ENCODE measurements at regions not wholly inside any gene's neighbourhood (a gene's known extent, or its start where the extent isn't known, plus 50 kb on each side); places are given as distances from the start of the nearest gene placed in this dataset.
"Not testable (repeated sequence)": the region's sequence is repeated elsewhere in the genome, so short reads cannot be mapped to it uniquely, and the experiment has no call there.

- Histone ChIP-seq H3K4me3 (no peak overlapping the region), H3K27me3 (ENCODE audit: insufficient read depth in 3 of 3, low read length in 2 of 3) (no peaks in the 10 kb centered on the region), H3K4me1 (no peaks in the 10 kb centered on the region), H3K9me3 (no peaks in the 10 kb centered on the region), H3K36me3 (ENCODE audit: insufficient read depth in 1 of 2, low read depth in 1 of 2) (no peaks in the 10 kb centered on the region), H3K27ac (no peak overlapping the region)
- ATAC-seq (no peak), DNase-seq (no peak)
- intact Hi-C loops (cut with DNase I): no loop called here
- TF ChIP-seq, protein P1, sequence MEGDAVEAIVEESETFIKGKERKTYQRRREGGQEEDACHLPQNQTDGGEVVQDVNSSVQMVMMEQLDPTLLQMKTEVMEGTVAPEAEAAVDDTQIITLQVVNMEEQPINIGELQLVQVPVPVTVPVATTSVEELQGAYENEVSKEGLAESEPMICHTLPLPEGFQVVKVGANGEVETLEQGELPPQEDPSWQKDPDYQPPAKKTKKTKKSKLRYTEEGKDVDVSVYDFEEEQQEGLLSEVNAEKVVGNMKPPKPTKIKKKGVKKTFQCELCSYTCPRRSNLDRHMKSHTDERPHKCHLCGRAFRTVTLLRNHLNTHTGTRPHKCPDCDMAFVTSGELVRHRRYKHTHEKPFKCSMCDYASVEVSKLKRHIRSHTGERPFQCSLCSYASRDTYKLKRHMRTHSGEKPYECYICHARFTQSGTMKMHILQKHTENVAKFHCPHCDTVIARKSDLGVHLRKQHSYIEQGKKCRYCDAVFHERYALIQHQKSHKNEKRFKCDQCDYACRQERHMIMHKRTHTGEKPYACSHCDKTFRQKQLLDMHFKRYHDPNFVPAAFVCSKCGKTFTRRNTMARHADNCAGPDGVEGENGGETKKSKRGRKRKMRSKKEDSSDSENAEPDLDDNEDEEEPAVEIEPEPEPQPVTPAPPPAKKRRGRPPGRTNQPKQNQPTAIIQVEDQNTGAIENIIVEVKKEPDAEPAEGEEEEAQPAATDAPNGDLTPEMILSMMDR (IDR thresholded peaks at IDR 0.05): no peak
- whole genome bisulfite sequencing, 3 donors: 77 to 84% (median 81%) methylated on average over 7 to 8 of the region's 8 CpGs
Observed at GRCh38 chr20:50359607-50360217, 150.5 kb upstream of the PTPN1 start.

- H3K4me1 ChIP-seq: no peaks in the 10 kb centered on the region
- 86 to 90% (median 88%) methylated on average over 8 of the region's 8 CpGs for WGBS, 3 donors
- H3K4me3 ChIP-seq: no peak overlapping the region
- H3K27ac ChIP-seq: no peak overlapping the region
- ATAC-seq (no peak), DNase-seq (no peak)
- intact Hi-C loops (cut with DNase I): no loop called here
- H3K36me3 ChIP-seq (ENCODE audit: insufficient read depth in 1 of 2, low read depth in 1 of 2): no peaks in the 10 kb centered on the region
- H3K27me3 ChIP-seq (ENCODE audit: insufficient read depth in 3 of 3, low read length in 2 of 3): no peaks in the 10 kb centered on the region
- TF ChIP-seq, protein P1 (IDR thresholded peaks at IDR 0.05): no peak
- no peaks in the 10 kb centered on the region for H3K9me3 ChIP-seq
Observed at GRCh38 chr20:50360218-50360672, 149.9 kb upstream of the PTPN1 start.

DNA sequence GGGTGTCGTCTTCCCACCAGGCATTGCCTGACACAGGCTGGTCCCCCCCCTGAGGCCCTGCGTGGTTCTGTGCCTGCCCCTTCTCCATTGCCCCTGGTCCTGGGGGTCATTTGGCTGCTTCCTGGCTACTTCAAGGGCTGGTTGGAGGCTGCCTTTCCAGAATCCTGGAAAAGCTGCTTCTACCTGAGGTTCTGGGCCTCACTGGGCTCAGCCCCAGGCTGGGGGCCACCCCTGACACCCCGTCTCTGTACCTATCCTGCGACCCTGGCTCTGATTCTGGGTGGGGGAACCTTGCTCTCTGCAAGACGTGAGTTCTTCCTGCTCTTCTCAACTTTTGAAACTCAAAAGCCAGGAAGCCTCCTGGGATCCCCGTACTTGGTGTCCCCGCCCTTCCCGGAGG lies 149.3 kb upstream of the PTPN1 start:
- no peak for ATAC-seq
- no peaks in the 10 kb centered on the region for H3K9me3 ChIP-seq
- H3K36me3 ChIP-seq (ENCODE audit: insufficient read depth in 1 of 2, low read depth in 1 of 2): no peaks in the 10 kb centered on the region
- no peaks in the 10 kb centered on the region for H3K27me3 ChIP-seq (ENCODE audit: insufficient read depth in 3 of 3, low read length in 2 of 3)
- intact Hi-C loops (cut with DNase I): no loop called here
- TF ChIP-seq, protein P1 (IDR thresholded peaks at IDR 0.05): no peak
- DNase-seq: no peak
- no peaks in the 10 kb centered on the region for H3K4me1 ChIP-seq
- H3K27ac ChIP-seq: no peak overlapping the region
- 75 to 79% (median 75%) methylated on average over 8 of the region's 8 CpGs for WGBS, 3 donors
- no peak overlapping the region for H3K4me3 ChIP-seq

DNA sequence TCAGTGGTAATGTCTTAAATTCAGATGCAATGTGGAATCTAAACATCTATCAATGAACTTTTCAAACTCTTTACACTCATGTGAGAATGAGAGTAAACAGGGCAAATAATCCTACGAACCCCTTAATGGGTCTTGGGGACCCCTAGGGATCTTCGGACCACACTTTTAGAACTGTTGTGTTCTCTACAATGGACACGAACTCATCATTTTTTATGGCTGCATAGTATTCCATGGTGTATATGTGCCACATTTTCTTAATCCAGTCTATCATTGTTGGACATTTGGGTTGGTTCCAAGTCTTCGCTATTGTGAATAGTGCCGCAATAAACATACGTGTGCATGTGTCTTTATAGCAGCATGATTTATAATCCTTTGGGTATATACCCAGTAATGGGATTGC lies 148.0 kb upstream of the PTPN1 start:
- H3K27me3 ChIP-seq (ENCODE audit: insufficient read depth in 3 of 3, low read length in 2 of 3); DNase-seq; H3K4me3 ChIP-seq; H3K4me1 ChIP-seq; intact Hi-C loops (cut with DNase I); H3K36me3 ChIP-seq (ENCODE audit: insufficient read depth in 1 of 2, low read depth in 1 of 2); ATAC-seq; H3K9me3 ChIP-seq; H3K27ac ChIP-seq: not testable (repeated sequence)
- 95 to 96% (median 96%) methylated on average over 3 to 4 of the region's 6 CpGs for WGBS, 3 donors

- WGBS, 3 donors: 67 to 80% (median 79%) methylated on average over 5 of the region's 5 CpGs
- Histone ChIP-seq H3K9me3 (no peaks in the 10 kb centered on the region), H3K4me1 (no peaks in the 10 kb centered on the region), H3K27ac (no peak overlapping the region), H3K27me3 (ENCODE audit: insufficient read depth in 3 of 3, low read length in 2 of 3) (no peaks in the 10 kb centered on the region), H3K36me3 (ENCODE audit: insufficient read depth in 1 of 2, low read depth in 1 of 2) (no peaks in the 10 kb centered on the region), H3K4me3 (no peak overlapping the region)
- no peak for DNase-seq
- no peak for ATAC-seq
- TF ChIP-seq, protein P1 (IDR thresholded peaks at IDR 0.05): no peak
- intact Hi-C loops (cut with DNase I): no loop called here
Observed at GRCh38 chr20:50363027-50363426, 147.2 kb upstream of the PTPN1 start.
